SU-DHL-6 (cell line): ENCODE measurements at regions not wholly inside any gene's neighbourhood (a gene's known extent, or its start where the extent isn't known, plus 50 kb on each side); places are given as distances from the start of the nearest gene placed in this dataset.

Experiments
- H2AFZ ChIP-seq: fragments of 200-600 bp; sonication (generic); 2 replicates; pipeline ENCODE4 v1.6.1; 2014; ENCODE audit warnings: low read depth, mild to moderate bottlenecking, moderate library complexity, mixed read lengths, antibody characterized with exemption, low read length; ENCODE audit not compliant: severe bottlenecking
- H3F3A ChIP-seq: fragments of 200-600 bp; shearing (Covaris generic); 2 replicates; pipeline ENCODE4 v1.6.0; 2016; ENCODE audit warnings: antibody characterized with exemption, mild to moderate bottlenecking; ENCODE audit not compliant: insufficient read depth
- H3K27ac ChIP-seq: fragments of 200-600 bp; sonication (generic); 2 replicates; pipeline ENCODE4 v1.5.1; 2016; ENCODE audit warnings: low read depth, mild to moderate bottlenecking, low read length, moderate library complexity, mixed read lengths
- H3K27me3 ChIP-seq: fragments of 200-600 bp; sonication (generic), shearing (Covaris generic); 2 replicates; pipeline ENCODE4 v1.6.0; 2014; ENCODE audit warnings: mild to moderate bottlenecking, low read length
- H3K36me3 ChIP-seq: fragments of 200-600 bp; sonication (generic); 2 replicates; pipeline ENCODE4 v1.6.1; 2014; ENCODE audit warnings: mild to moderate bottlenecking, low read length, mixed read lengths
- H3K4me2 ChIP-seq: fragments of 300-600, 200-600 bp; shearing (Covaris generic), sonication (generic); 2 replicates; pipeline ENCODE4 v1.6.0; 2014; ENCODE audit warnings: low read length, low read depth, mild to moderate bottlenecking; ENCODE audit not compliant: poor library complexity, severe bottlenecking
- H3K4me3 ChIP-seq: fragments of 200-600 bp; sonication (generic); 2 replicates; pipeline ENCODE4 v1.5.1; 2014; ENCODE audit warnings: antibody characterized with exemption, low read length, mild to moderate bottlenecking, mixed read lengths; ENCODE audit not compliant: insufficient read depth, poor library complexity, severe bottlenecking
- H3K79me2 ChIP-seq: fragments of 200-600 bp; sonication (generic); 2 replicates; pipeline ENCODE4 v1.6.1; 2014; ENCODE audit warnings: mild to moderate bottlenecking, low read length, moderate library complexity; ENCODE audit not compliant: insufficient read depth
- H3K9ac ChIP-seq: fragments of 200-600 bp; sonication (generic); 2 replicates; pipeline ENCODE4 v1.7.0; 2014; ENCODE audit warnings: mild to moderate bottlenecking, low read length
- H3K9me2 ChIP-seq: fragments of 200-600 bp; sonication (generic); replicated peaks from 2 replicates; pipeline ENCODE4 v1.6.1; 2014; ENCODE audit warnings: low read length; ENCODE audit not compliant: insufficient read depth
- H3K9me3 ChIP-seq: fragments of 200-600 bp; sonication (generic); 2 replicates; pipeline ENCODE4 v1.6.1; 2014; ENCODE audit warnings: low read length, mixed read lengths; ENCODE audit not compliant: insufficient read depth
- H4K20me1 ChIP-seq: fragments of 200-600 bp; sonication (generic); 2 replicates; pipeline ENCODE4 v1.6.1; 2014; ENCODE audit warnings: low read depth, mild to moderate bottlenecking, antibody characterized with exemption, low read length, moderate library complexity, mixed read lengths
- EZH2phosphoT487 ChIP-seq: fragments of 200-600 bp; sonication (generic), shearing (Covaris generic); conservative IDR thresholded peaks from 2 replicates; pipeline ENCODE4 v1.6.1; 2018; ENCODE audit warnings: mild to moderate bottlenecking, antibody characterized with exemption, low read length, moderate library complexity, mixed read lengths
- TF ChIP-seq, protein P1 (sequence below): fragments of 200-600 bp; sonication (generic); IDR thresholded peaks from one replicate; pipeline ENCODE4 v1.5.1; 2017; ENCODE audit warnings: antibody characterized with exemption, mild to moderate bottlenecking, low read length, moderate library complexity; ENCODE audit not compliant: insufficient read depth, poor library complexity, severe bottlenecking

DNA sequence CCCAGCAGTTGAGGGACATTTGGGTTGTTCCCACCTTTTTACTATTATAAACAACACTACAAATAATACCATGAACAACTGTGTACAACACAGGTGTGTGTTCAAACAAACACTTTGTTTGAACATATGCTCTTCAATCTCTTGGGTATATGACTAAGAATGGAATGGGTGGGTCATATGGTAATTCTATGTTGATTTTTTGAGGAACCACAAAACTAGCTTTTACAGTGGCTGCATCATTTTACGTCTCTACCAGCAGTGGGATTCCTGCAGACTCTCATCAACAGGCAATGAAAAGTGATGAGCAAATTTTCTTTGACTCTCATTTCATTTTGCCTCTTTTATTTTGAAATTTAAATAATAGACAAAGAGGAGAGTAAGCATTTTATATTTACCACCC, 116.9 kb upstream of the KLF14 start:
- no peaks in the 10 kb centered on the region for H3K79me2 ChIP-seq
- no peak overlapping the region for H3K4me2 ChIP-seq
- no peaks in the 10 kb centered on the region for H3K9me2 ChIP-seq
- H4K20me1 ChIP-seq = no peaks in the 10 kb centered on the region
- H3F3A ChIP-seq = no peaks in the 10 kb centered on the region
- no peak overlapping the region for H3K27ac ChIP-seq
- no peaks in the 10 kb centered on the region for H3K27me3 ChIP-seq
- H3K4me3 ChIP-seq = no peak overlapping the region
- no peak overlapping the region for H3K9ac ChIP-seq
- no peaks in the 10 kb centered on the region for H3K36me3 ChIP-seq
- no peak overlapping the region for H2AFZ ChIP-seq
- TF ChIP-seq, protein P1, sequence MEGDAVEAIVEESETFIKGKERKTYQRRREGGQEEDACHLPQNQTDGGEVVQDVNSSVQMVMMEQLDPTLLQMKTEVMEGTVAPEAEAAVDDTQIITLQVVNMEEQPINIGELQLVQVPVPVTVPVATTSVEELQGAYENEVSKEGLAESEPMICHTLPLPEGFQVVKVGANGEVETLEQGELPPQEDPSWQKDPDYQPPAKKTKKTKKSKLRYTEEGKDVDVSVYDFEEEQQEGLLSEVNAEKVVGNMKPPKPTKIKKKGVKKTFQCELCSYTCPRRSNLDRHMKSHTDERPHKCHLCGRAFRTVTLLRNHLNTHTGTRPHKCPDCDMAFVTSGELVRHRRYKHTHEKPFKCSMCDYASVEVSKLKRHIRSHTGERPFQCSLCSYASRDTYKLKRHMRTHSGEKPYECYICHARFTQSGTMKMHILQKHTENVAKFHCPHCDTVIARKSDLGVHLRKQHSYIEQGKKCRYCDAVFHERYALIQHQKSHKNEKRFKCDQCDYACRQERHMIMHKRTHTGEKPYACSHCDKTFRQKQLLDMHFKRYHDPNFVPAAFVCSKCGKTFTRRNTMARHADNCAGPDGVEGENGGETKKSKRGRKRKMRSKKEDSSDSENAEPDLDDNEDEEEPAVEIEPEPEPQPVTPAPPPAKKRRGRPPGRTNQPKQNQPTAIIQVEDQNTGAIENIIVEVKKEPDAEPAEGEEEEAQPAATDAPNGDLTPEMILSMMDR = no peak
- no peak for TF ChIP-seq EZH2phosphoT487
- H3K9me3 ChIP-seq = no peaks in the 10 kb centered on the region

- Histone ChIP-seq H3K79me2 (no peaks in the 10 kb centered on the region), H3K9ac (no peak overlapping the region), H4K20me1 (no peaks in the 10 kb centered on the region), H3K9me2 (no peaks in the 10 kb centered on the region), H3K4me3 (no peak overlapping the region), H3K27ac (no peak overlapping the region), H3F3A (no peaks in the 10 kb centered on the region), H3K27me3 (no peaks in the 10 kb centered on the region), H3K36me3 (no peaks in the 10 kb centered on the region; the same call in 1 of the 2 replicates), H3K4me2 (no peak overlapping the region), H2AFZ (no peak overlapping the region), H3K9me3 (peaks cover 14% of the 10 kb centered on the region; the same call in 1 of the 2 replicates)
- no peak for TF ChIP-seq EZH2phosphoT487
- TF ChIP-seq, protein P1 = no peak
Measured at GRCh38 chr7:130852867-130853266, 118.9 kb upstream of the KLF14 start.

GRCh38 chr7:130853503-130854279, 119.7 kb upstream of the KLF14 start:
- H3K4me3 ChIP-seq = no peak overlapping the region
- H3K9ac ChIP-seq = no peak overlapping the region
- no peak overlapping the region for H3K27ac ChIP-seq
- peaks cover 22% of the 10 kb centered on the region; the same call in 1 of the 2 replicates for H3K9me3 ChIP-seq
- H4K20me1 ChIP-seq = no peaks in the 10 kb centered on the region
- TF ChIP-seq, protein P1 = no peak
- TF ChIP-seq EZH2phosphoT487 = no peak
- H3K36me3 ChIP-seq = no peaks in the 10 kb centered on the region; the same call in 1 of the 2 replicates
- no peak overlapping the region for H2AFZ ChIP-seq
- no peaks in the 10 kb centered on the region for H3K9me2 ChIP-seq
- H3K79me2 ChIP-seq = no peaks in the 10 kb centered on the region
- no peak overlapping the region for H3K4me2 ChIP-seq
- no peaks in the 10 kb centered on the region for H3F3A ChIP-seq
- no peaks in the 10 kb centered on the region for H3K27me3 ChIP-seq
